NCI-H2171 (cell line): ENCODE measurements at regions not wholly inside any gene's neighbourhood (a gene's known extent, or its start where the extent isn't known, plus 50 kb on each side); places are given as distances from the start of the nearest gene placed in this dataset.

Source experiments
- DNase-seq: peaks from one replicate; lab custom pipeline; 2025; lab: John Stamatoyannopoulos, UW

DNA sequence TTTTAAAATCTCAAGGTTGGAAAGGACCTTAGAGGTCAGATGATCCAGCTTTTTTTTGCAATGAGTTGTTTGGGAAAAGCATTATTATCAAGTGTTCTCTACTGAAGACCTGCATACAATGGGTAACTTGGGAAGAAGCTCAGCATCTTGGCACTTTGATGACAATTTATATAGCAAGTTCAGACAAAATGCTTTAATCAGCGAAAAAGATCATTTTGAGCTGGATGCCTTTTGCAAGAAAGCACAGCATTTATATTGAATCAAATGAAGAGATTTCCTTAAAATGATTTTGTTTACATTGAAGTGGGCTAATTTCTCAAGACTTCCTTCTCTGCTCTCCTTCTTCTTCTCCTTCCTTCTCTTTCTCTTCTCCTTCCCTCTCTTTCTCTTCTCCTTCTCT lies 796.4 kb upstream of the CDH2 start:
- no peak for DNase-seq

DNA sequence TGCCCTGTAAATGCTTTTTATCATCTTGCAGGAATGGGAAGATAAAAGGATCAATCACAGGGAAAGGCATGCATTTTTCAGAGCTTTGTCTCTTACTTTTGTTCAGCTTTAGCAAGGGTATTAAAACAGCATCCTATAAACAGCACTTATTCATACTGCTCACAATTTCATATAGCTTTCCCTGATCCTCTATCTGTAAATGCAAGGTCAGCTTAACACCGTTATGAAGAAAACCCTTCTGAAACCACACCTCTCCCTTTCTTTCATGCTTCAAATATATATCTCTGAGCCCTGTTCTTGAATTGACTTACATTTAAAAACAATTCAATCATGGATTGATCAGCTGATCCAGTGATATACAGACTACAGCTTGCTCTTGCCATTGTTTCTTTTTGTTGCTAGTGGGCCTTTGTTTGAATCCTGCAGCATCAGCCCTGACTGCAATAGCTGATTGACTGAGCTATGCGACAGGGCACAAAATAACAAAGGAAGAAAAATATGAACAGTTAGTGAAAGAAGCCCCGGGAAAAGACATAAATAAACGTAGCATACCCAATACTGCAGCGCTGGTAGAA lies 795.5 kb upstream of the CDH2 start:
- no peak for DNase-seq

DNA sequence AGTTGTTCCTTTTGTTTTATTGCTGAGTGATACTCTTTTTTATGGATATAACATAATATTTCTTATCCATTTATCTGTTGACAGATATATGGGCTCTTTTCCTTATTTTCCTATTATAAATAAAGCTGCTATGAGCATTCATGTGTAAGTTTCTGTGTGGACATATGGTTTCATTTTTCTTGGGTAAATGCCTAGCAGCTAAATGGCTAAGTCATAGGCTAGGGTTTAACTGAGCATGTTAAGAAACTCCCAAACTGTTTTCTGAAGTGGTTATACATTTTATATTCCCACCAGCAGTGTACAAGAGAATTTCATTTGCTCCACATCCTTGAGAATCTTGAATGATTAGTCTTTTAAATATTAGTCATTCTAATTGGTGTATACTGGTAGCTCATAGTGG lies 786.6 kb upstream of the CDH2 start:
- peak; percentile 2 for DNase-seq

DNA sequence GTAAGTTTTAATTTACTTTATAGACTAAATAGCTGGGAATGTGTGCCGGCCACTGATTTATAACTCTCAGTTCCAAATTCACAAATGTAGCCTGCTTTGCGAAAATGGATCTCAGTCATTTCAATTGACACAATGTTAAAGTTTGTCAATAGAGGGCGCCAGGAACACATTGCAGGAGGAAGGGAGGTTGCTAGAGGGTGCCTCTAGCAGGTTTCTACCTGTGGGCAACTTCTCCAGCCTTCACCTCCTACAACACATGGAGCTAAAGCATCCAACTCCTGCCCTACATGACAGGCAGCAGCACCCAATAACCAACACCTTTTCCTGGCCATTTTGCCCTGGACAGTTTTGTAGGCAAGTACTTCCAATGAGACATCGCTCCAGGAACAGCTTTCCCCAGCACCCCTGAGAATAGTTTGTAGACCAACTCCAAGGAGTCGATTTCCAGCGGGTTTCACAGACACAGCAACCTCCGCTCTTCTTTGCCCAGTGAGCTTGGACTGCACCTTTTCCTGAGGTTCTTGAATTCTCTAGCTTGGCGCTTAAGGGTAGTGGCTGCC lies 784.8 kb upstream of the CDH2 start:
- no peak for DNase-seq

GRCh38 chr18:28960146-28960545 lies 783.2 kb upstream of the CDH2 start:
- no peak for DNase-seq

- DNase-seq = no peak
Observed at GRCh38 chr18:28952339-28952738, 775.4 kb upstream of the CDH2 start.

- DNase-seq = no peak
Observed at GRCh38 chr18:28947900-28948299, 771.0 kb upstream of the CDH2 start.

DNA sequence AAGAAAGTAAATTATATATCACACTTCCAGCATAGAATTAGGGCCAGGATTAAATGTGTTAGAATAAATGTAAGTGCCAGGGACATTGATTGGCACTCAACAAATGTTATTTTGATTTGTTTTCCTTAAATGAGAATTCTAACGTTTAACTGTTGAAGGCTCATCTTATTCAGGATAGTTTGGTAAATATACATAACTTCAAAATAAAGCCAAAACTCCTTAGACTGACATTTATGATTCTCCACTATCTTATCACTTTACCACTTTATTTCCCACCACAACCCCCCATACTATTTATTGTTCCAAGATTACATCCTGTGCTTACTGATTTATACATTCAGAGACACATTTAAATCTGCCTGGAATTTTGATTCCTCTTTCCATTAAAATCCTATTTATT lies 769.5 kb upstream of the CDH2 start:
- no peak for DNase-seq

- DNase-seq = no peak
Observed at GRCh38 chr18:28922936-28923335, 746.0 kb upstream of the CDH2 start.

GRCh38 chr18:28916456-28916855 lies 739.5 kb upstream of the CDH2 start:
- DNase-seq = no peak

GRCh38 chr18:28905509-28905908 lies 728.6 kb upstream of the CDH2 start:
- no peak for DNase-seq

GRCh38 chr18:28904789-28905364 lies 727.9 kb upstream of the CDH2 start:
- no peak for DNase-seq

- no peak for DNase-seq
Observed at GRCh38 chr18:28903306-28903705, 726.4 kb upstream of the CDH2 start.

GRCh38 chr18:28890791-28891190 lies 713.9 kb upstream of the CDH2 start:
- peak; percentile 37 for DNase-seq

GRCh38 chr18:28884304-28884703 lies 707.4 kb upstream of the CDH2 start:
- DNase-seq = no peak

- no peak for DNase-seq
Observed at GRCh38 chr18:28880856-28881255, 703.9 kb upstream of the CDH2 start.

- DNase-seq = no peak
Observed at GRCh38 chr18:28875059-28875458, 698.1 kb upstream of the CDH2 start.

DNA sequence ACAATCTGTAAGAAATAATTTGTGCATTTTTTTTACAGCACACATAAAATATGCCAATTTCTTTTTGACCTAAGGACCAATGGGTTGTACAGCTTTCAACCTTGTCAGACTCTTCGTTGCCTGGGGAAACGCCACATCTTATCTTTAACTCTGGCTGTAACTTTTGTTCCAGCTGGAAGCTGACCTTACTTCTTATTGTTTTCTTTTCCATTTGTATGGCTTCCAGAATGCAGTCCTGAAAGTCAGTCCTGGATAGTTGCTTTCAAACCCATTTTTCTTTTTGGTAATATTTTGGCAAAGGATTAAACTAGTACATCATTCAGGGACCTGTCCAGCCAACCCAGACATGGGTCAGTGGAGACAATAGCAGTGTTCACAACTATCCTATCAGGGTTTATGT lies 686.5 kb upstream of the CDH2 start:
- no peak for DNase-seq

- DNase-seq = no peak
Observed at GRCh38 chr18:28858248-28858647, 681.3 kb upstream of the CDH2 start.

- no peak for DNase-seq
Observed at GRCh38 chr18:28855989-28856388, 679.1 kb upstream of the CDH2 start.

- no peak for DNase-seq
Observed at GRCh38 chr18:28855524-28855923, 678.6 kb upstream of the CDH2 start.

DNA sequence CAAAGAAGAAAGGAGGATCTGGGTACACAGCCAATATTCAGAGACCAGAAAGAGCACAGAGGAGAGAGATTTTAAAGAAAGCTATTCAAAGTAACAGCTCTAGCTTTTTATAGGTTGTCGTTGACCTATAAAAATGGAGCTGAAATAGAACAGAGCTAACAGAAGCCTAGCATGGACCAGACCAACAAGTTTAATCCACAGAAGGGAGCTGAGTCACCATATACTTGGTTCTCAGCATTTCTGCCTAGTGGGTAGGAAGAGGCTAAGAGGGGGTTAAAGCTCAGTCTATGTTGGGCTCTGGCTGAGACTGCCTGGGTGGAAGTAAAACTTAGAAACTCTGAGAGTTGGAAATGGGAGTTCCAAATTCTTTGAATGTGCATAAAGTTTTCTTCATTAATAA lies 678.0 kb upstream of the CDH2 start:
- DNase-seq = no peak

- DNase-seq = peak; percentile 90
Observed at GRCh38 chr18:28846958-28847357, 670.0 kb upstream of the CDH2 start.

DNA sequence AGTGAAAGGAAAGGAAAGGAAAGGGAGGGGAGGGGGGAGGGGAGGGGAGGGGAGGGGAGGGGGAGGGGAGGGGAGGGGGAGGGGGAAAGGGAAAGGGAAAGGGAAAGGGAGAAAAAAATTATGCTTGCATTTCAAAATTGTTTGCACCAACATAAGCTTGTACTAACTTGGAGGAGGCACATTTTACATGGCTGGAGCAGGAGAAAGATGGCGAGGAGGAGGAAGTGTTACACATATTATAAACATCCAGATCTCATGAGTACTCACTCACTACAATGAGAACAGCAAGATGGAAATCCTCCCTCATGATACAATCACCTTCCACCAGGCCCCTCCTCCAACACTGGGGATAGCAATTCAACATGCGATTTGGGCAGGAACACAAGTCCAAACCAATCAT lies 660.2 kb upstream of the CDH2 start:
- no peak for DNase-seq
